ENCODE measurements at regions not wholly inside any gene's neighbourhood (a gene's known extent, or its start where the extent isn't known, plus 50 kb on each side); places are given as distances from the start of the nearest gene placed in this dataset.

- DNase-seq (ENCODE audit: low read depth), result no peak
Measured at GRCh38 chr2:180061085-180061484, 54.0 kb upstream of the CWC22 start.

GRCh38 chr2:180058993-180059392 is 51.9 kb upstream of the CWC22 start:
- DNase-seq (ENCODE audit: low read depth), result no peak

GRCh38 chr2:180057706-180058412 is 50.8 kb upstream of the CWC22 start:
- DNase-seq (ENCODE audit: low read depth), result no peak
